Dedifferentiated amniotic fluid mesenchymal stem cell (primary cell): ENCODE measurements at regions not wholly inside any gene's neighbourhood (a gene's known extent, or its start where the extent isn't known, plus 50 kb on each side); places are given as distances from the start of the nearest gene placed in this dataset.

ENCODE experiments used
- DNase-seq: peaks from one replicate; pipeline ENCODE4 v3.0.0-alpha.2; 2016; ENCODE audit errors: extremely low spot score

DNA sequence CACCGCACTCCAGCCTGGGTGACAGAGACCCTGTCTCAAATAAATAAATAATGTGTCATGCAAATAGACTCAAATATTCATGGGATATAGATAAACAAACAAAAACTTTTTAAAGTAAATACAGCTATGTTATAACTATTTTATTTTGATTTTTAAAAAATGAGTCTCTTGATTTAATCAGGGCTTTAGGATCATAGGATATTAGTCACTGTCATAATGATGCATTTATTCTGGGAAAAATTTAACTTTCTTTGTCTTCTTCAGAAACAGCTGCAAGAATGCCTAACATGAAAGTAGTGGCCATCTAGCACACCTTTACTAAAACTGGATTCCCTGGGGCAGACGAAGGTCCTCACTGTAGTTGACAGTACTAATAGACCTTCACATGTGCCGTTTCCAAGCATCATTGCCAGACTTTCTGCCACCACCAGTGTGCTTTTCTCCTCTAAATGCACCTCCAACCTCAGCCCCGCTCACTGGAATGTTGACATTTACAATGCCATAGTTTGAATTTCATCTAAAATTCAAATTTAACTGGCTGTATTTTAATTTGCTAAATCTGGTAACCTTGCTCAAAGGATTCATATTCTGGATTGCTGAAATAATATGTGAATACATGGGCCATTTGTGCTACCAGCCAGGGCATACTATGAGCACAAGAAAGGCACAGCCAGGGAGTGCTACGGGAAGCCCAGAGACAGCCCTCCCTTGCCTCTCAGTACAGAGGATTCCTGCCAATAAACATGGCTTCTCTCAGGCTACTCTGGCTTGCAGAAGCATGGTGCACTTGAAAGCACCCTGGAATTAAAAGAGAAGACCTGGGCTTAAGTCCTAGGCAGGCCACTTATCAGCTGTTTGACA is 63.4 kb upstream of the ADO start:
- DNase-seq, result no peak

GRCh38 chr10:62741996-62742395 is 62.5 kb upstream of the ADO start:
- DNase-seq, result no peak

DNA sequence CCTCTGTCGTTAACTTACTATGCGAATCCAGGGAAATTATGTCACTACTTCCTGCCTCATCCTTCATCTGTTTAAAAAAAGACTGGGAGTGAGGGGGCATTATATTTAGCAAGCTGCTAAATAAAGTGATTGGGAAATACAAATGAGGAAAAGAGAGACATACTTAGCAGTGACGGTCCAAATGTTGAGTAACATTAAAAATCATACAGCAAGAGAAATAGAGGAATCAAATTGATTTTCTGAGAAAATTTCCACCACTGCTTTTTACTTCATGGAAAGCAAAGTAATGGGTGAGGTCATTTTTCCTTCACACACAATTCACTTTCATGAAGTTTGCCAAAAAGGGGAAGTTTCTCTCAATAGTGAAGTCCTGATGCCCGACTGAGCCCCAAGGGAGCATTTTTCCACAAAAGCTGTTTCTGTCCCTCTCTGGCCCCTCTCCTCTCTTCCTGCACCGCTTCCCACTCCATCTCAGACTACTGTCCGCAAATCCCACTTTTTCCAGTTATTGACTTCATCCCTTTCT is 61.9 kb upstream of the ADO start:
- no peak for DNase-seq

DNA sequence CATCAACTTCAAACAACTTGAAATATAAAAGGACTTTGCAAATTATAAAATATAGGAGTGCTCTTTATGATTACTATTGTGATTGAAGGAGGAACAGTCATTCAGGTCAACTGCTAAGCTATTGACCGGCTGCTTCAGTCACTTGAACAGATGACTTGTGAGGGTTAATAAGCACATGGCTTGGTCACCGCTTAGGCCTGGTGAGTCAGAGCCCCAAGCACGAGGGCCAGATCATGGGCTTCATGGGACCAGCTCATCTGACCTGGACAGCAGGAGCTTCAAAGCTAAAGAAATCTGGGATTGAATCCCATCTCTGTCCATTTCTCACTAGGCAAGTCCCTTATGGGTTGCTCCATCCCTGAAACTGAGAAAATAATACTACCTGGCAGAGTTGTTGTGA is 60.4 kb upstream of the ADO start:
- no peak for DNase-seq

GRCh38 chr10:62745581-62745980 is 58.9 kb upstream of the ADO start:
- no peak for DNase-seq

- no peak for DNase-seq
Observed at GRCh38 chr10:62746951-62747729, 57.4 kb upstream of the ADO start.

- no peak for DNase-seq
Observed at GRCh38 chr10:62748386-62748785, 56.1 kb upstream of the ADO start.

DNA sequence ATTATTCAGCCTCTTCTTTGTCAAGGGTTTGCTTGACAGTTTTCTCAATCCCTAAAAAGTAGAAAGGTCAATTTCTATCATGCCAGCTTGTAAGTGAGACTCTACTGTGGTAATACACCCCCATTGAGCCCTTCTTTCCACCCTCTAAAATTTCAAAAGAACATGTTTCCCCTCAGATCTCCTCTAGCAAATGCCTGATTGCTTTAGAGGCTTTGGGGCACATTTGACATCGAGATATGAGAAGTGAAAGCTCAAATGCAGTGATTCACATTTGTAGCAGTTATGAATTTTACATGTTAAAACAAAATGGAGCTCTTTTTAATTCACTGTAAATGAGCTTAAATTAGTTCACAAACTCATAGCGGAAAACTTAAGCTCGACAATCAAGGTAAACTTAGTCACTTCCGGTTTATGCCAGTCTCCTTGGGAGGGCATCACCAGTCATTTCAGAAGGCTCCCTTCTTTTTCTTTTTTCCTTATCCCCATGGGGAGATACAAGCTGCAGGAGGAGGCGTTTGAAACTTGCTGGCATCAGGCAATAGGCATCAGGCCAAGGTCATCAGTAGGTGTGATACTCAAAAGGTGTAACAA is 55.3 kb upstream of the ADO start:
- no peak for DNase-seq
